ENCODE measurements at regions not wholly inside any gene's neighbourhood (a gene's known extent, or its start where the extent isn't known, plus 50 kb on each side); places are given as distances from the start of the nearest gene placed in this dataset.

DNA sequence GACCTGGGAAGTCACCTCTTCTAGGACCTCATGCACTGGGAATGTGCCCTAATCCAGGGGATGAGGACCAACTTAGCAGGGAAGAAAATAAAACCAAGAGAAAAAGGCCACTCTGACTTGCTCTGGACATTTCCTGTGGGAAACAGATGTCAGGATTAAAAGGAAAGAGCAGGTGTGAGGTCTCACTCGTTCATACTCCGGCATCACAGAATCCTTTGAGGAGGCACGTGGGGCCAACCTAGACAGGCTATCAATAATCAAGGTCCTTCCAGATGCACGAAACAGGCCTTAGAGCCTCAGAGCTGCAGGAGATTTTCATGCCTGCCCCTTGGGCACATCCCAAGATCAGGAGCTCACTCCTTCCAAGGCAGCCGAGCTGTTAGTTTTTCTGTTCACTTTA lies 321.5 kb upstream of the CCL2 start:
- TF ChIP-seq, protein P1, sequence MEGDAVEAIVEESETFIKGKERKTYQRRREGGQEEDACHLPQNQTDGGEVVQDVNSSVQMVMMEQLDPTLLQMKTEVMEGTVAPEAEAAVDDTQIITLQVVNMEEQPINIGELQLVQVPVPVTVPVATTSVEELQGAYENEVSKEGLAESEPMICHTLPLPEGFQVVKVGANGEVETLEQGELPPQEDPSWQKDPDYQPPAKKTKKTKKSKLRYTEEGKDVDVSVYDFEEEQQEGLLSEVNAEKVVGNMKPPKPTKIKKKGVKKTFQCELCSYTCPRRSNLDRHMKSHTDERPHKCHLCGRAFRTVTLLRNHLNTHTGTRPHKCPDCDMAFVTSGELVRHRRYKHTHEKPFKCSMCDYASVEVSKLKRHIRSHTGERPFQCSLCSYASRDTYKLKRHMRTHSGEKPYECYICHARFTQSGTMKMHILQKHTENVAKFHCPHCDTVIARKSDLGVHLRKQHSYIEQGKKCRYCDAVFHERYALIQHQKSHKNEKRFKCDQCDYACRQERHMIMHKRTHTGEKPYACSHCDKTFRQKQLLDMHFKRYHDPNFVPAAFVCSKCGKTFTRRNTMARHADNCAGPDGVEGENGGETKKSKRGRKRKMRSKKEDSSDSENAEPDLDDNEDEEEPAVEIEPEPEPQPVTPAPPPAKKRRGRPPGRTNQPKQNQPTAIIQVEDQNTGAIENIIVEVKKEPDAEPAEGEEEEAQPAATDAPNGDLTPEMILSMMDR (IDR thresholded peaks at IDR 0.05; ENCODE audit: extremely low read depth in 1 of 2, insufficient read depth in 1 of 2, low read depth in 1 of 2, low read length in 2 of 2): no peak
- TF ChIP-seq POLR2AphosphoS5 (IDR thresholded peaks at IDR 0.05; ENCODE audit: insufficient read depth, low read depth, low read length): no peak

All from endothelial cell of umbilical vein (primary cell).